SK-N-SH (cell line): ENCODE measurements at regions not wholly inside any gene's neighbourhood (a gene's known extent, or its start where the extent isn't known, plus 50 kb on each side); places are given as distances from the start of the nearest gene placed in this dataset.

Experiments
- CTCF ChIA-PET: fragments of 300-600, 350-600 bp; formaldehyde crosslinking; extraction: SDS; loops from one replicate; lab custom pipeline; 2021; lab: Yijun Ruan, JAX
- POLR2A ChIA-PET: fragments of 350-600 bp; sonication (Branson Sonifier 250); formaldehyde crosslinking; extraction: SDS; loops from one replicate; lab custom pipeline; 2020; ENCODE audit warnings: antibody characterized with exemption, inconsistent platforms; lab: Yijun Ruan, JAX
- DNase-seq: peaks from one replicate; pipeline ENCODE4 v3.0.0; 2012
- H2AFZ ChIP-seq: fragments of 200-600 bp; sonication (generic); 2 replicates; pipeline ENCODE4 v1.8.1; 2016; ENCODE audit warnings: antibody characterized with exemption, mild to moderate bottlenecking, low read depth
- H3F3A ChIP-seq: fragments of 200-600 bp; sonication (generic); replicated peaks from 2 replicates; pipeline ENCODE3; 2016; ENCODE audit warnings: antibody characterized with exemption, mild to moderate bottlenecking; ENCODE audit not compliant: insufficient read depth
- H3K27ac ChIP-seq, 2 experiments: fragments of 200-500 bp in 1 of 2; fragments of 200-600 bp in 1 of 2; sonication (Bioruptor generic) in 1 of 2; sonication (generic), shearing (Covaris generic) in 1 of 2; 2 replicates each; pipeline versions ENCODE4 v1.5.1 to v1.6.1; 2014 to 2016; ENCODE audit warnings: low read depth in 2 of 2, inconsistent platforms in 1 of 2, low read length in 1 of 2, mild to moderate bottlenecking in 1 of 2, mixed read lengths in 1 of 2
- H3K27me3 ChIP-seq: fragments of 200-600 bp; sonication (generic), shearing (Covaris generic); 2 replicates; pipeline ENCODE4 v1.6.1; 2016; ENCODE audit warnings: mixed run types; ENCODE audit not compliant: insufficient read depth
- H3K36me3 ChIP-seq, 2 experiments: fragments of 200-500 bp in 1 of 2; fragments of 200-600 bp in 1 of 2; sonication (Bioruptor generic) in 1 of 2; sonication (generic) in 1 of 2; replicated peaks in 1 of 2; 2 replicates each; pipeline versions ENCODE3 to v1.5.1; 2014 to 2016; ENCODE audit warnings: low read length in 1 of 2, mild to moderate bottlenecking in 1 of 2; ENCODE audit not compliant: insufficient read depth in 2 of 2, control insufficient read depth in 1 of 2
- H3K4me1 ChIP-seq, 2 experiments: fragments of 200-500 bp in 1 of 2; fragments of 200-600 bp in 1 of 2; sonication (Bioruptor generic) in 1 of 2; sonication (generic), shearing (Covaris generic) in 1 of 2; 2 replicates each; pipeline versions ENCODE4 v1.5.1 to v1.6.1; 2014 to 2016; ENCODE audit warnings: low read depth in 1 of 2, low read length in 1 of 2, mixed run types in 1 of 2; ENCODE audit not compliant: insufficient read depth in 2 of 2, control insufficient read depth in 1 of 2
- H3K4me2 ChIP-seq: fragments of 200-600 bp; sonication (generic), shearing (Covaris generic); 2 replicates; pipeline ENCODE4 v1.6.1; 2017; ENCODE audit warnings: mixed run types
- H3K4me3 ChIP-seq, 2 experiments: fragments of 200-500 bp in 1 of 2; fragments of 200-600 bp in 1 of 2; sonication (Bioruptor generic) in 1 of 2; sonication (generic), shearing (Covaris generic) in 1 of 2; 2 replicates each; pipeline versions ENCODE4 v1.5.1 to v1.8.1; 2014 to 2016; ENCODE audit warnings: low read depth in 2 of 2, inconsistent platforms in 1 of 2, low read length in 1 of 2, mild to moderate bottlenecking in 1 of 2, mixed read lengths in 1 of 2, moderate library complexity in 1 of 2
- H3K79me2 ChIP-seq: fragments of 200-600 bp; sonication (generic); 2 replicates; pipeline ENCODE4 v1.8.1; 2017; ENCODE audit warnings: mild to moderate bottlenecking; ENCODE audit not compliant: insufficient read depth
- H3K9ac ChIP-seq: fragments of 200-600 bp; sonication (generic); 2 replicates; pipeline ENCODE4 v1.6.1; 2017; ENCODE audit warnings: mixed run types
- H3K9me2 ChIP-seq: fragments of 200-600 bp; sonication (generic); 2 replicates; pipeline ENCODE4 v1.6.1; 2017; ENCODE audit warnings: mixed run types
- H3K9me3 ChIP-seq: fragments of 200-600 bp; sonication (generic); 2 replicates; pipeline ENCODE4 v1.6.1; 2017; ENCODE audit warnings: mixed run types, mild to moderate bottlenecking, moderate library complexity
- H4K20me1 ChIP-seq: fragments of 200-600 bp; sonication (generic); 2 replicates; pipeline ENCODE4 v1.6.1; 2017; ENCODE audit warnings: mild to moderate bottlenecking, mixed run types; ENCODE audit not compliant: insufficient read depth
- CTCF ChIP-seq: fragments of 200-600 bp; sonication (generic); IDR thresholded peaks from 2 replicates; pipeline ENCODE4 v1.6.1; 2017; ENCODE audit warnings: antibody characterized with exemption, mild to moderate bottlenecking, moderate library complexity
- ELF1 ChIP-seq: IDR thresholded peaks from 2 replicates; pipeline ENCODE4 v1.4.0; 2012
- EP300 ChIP-seq, 2 experiments: IDR thresholded peaks; 2 replicates each; pipeline versions ENCODE4 v1.4.0 to v1.6.1; 2012; ENCODE audit warnings: borderline replicate concordance in 1 of 2, low read depth in 1 of 2, low read length in 1 of 2
- EZH2phosphoT487 ChIP-seq: fragments of 200-600 bp; sonication (generic); IDR thresholded peaks from 2 replicates; pipeline ENCODE4 v1.6.1; 2017; ENCODE audit warnings: low read depth, mixed run types, mild to moderate bottlenecking, antibody characterized with exemption, moderate library complexity, borderline replicate concordance
- FOXJ3 ChIP-seq: sonication (generic); formaldehyde crosslinking; IDR thresholded peaks from 2 replicates; pipeline ENCODE4 v1.5.1; 2020; ENCODE audit warnings: mild to moderate bottlenecking, missing genetic modification reagents
- FOXM1 ChIP-seq: IDR thresholded peaks from 2 replicates; pipeline ENCODE4 v1.4.0; 2012; ENCODE audit warnings: low read depth, mild to moderate bottlenecking
- GATA2 ChIP-seq: sonication (generic); formaldehyde crosslinking; IDR thresholded peaks from 2 replicates; pipeline ENCODE4 v1.5.0; 2020; ENCODE audit warnings: mild to moderate bottlenecking, missing genetic modification reagents
- MEF2A ChIP-seq: IDR thresholded peaks from 2 replicates; pipeline ENCODE4 v1.4.0; 2012; ENCODE audit warnings: low read depth, borderline replicate concordance
- NFIC ChIP-seq: IDR thresholded peaks from 2 replicates; pipeline ENCODE4 v1.4.0; 2012; ENCODE audit warnings: borderline replicate concordance
- SIN3A ChIP-seq: IDR thresholded peaks from 2 replicates; pipeline ENCODE4 v1.6.1; 2012; ENCODE audit warnings: low read depth, mild to moderate bottlenecking, low read length, moderate library complexity, borderline replicate concordance
- TAF1 ChIP-seq: IDR thresholded peaks from 2 replicates; pipeline ENCODE4 v1.6.1; 2012; ENCODE audit warnings: low read depth, mild to moderate bottlenecking, low read length, moderate library complexity, borderline replicate concordance
- USF1 ChIP-seq: IDR thresholded peaks from 2 replicates; pipeline ENCODE4 v1.4.0; 2012; ENCODE audit warnings: low read depth, borderline replicate concordance
- USF2 ChIP-seq: fragments of 150-350 bp; IDR thresholded peaks from 2 replicates; pipeline ENCODE4 v1.6.1; 2017; ENCODE audit warnings: antibody characterized with exemption, low read length, low read depth, borderline replicate concordance
- ZBTB33 ChIP-seq: IDR thresholded peaks from 2 replicates; pipeline ENCODE4 v1.4.0; 2012; ENCODE audit warnings: low read depth, borderline replicate concordance
- whole genome bisulfite sequencing: methylation state at CpG from one replicate; pipeline ENCODE4 v1.1.6; 2017; ENCODE audit warnings: low lambda C conversion rate; 5-methylcytosine and 5-hydroxymethylcytosine counted together

- Histone ChIP-seq H2AFZ (no peak overlapping the region), H3K9me2 (no peaks in the 10 kb centered on the region), H3K9ac (no peak overlapping the region), H3K27me3 (no peaks in the 10 kb centered on the region), H3F3A (no peaks in the 10 kb centered on the region), H3K9me3 (no peaks in the 10 kb centered on the region), H4K20me1 (no peaks in the 10 kb centered on the region), H3K4me3 (no peak overlapping the region), H3K36me3 (no peaks in the 10 kb centered on the region), H3K79me2 (no peaks in the 10 kb centered on the region), H3K4me1 (no peaks in the 10 kb centered on the region; a peak in 1 of 4 replicates), H3K4me2 (no peak overlapping the region), H3K27ac (no peak overlapping the region)
- 4% methylated on average over 2 of the region's 2 CpGs for WGBS
- POLR2A ChIA-PET, result no interaction called here
- CTCF ChIA-PET, result no interaction called here
- no peak for DNase-seq
- TF ChIP-seq MEF2A, result no peak
- no peak for TF ChIP-seq CTCF
- TF ChIP-seq FOXJ3 (CRISPR knock-in tag), result no peak
- TF ChIP-seq ZBTB33, result no peak
- TF ChIP-seq TAF1, result no peak
- TF ChIP-seq NFIC, result no peak
- TF ChIP-seq FOXM1, result no peak
- no peak for TF ChIP-seq ELF1
- no peak for TF ChIP-seq EP300 (IDR thresholded peaks at IDR 0.05; ENCODE audit: borderline replicate concordance in 1 of 2, low read depth in 1 of 2, low read length in 1 of 2)
- TF ChIP-seq USF1, result no peak
- TF ChIP-seq GATA2 (CRISPR knock-in tag), result no peak
- TF ChIP-seq SIN3A, result no peak
- no peak for TF ChIP-seq USF2
- TF ChIP-seq EZH2phosphoT487, result no peak
Observed at GRCh38 chr1:72579629-72580028, 297.3 kb upstream of the NEGR1 start.
